ENCODE measurements at regions not wholly inside any gene's neighbourhood (a gene's known extent, or its start where the extent isn't known, plus 50 kb on each side); places are given as distances from the start of the nearest gene placed in this dataset.
"Not testable (repeated sequence)": the region's sequence is repeated elsewhere in the genome, so short reads cannot be mapped to it uniquely, and the experiment has no call there.

- intact Hi-C loops (cut with DNase I); H3K4me3 ChIP-seq; DNase-seq (ENCODE audit: extremely low spot score); H3K4me1 ChIP-seq; H3K27me3 ChIP-seq; H3K9me3 ChIP-seq; H3K36me3 ChIP-seq; H3K27ac ChIP-seq (replicated peaks in 1 of 4): not testable (repeated sequence)
- WGBS: 71% methylated on average over 4 of the region's 4 CpGs
Observed at GRCh38 chr2:89200247-89200527, 508.7 kb downstream of the RPIA start.

GRCh38 chr2:89202518-89202917, 511.0 kb downstream of the RPIA start:
- H3K4me1 ChIP-seq; H3K27ac ChIP-seq (replicated peaks in 1 of 4); H3K4me3 ChIP-seq; H3K36me3 ChIP-seq; H3K9me3 ChIP-seq; H3K27me3 ChIP-seq; intact Hi-C loops (cut with DNase I); DNase-seq (ENCODE audit: extremely low spot score): not testable (repeated sequence)
- 0% methylated on average over 1 of the region's 1 CpG for WGBS

GRCh38 chr2:89205153-89205552, 513.7 kb downstream of the RPIA start:
- DNase-seq (ENCODE audit: extremely low spot score); H3K36me3 ChIP-seq; H3K27ac ChIP-seq (replicated peaks in 1 of 4); H3K9me3 ChIP-seq; H3K27me3 ChIP-seq; H3K4me1 ChIP-seq; intact Hi-C loops (cut with DNase I); H3K4me3 ChIP-seq: not testable (repeated sequence)
- 28% methylated on average over 10 of the region's 11 CpGs for WGBS
- TF ChIP-seq CTCF (IDR thresholded peaks at IDR 0.05): peak in 2 of 3 experiments; percentile 19 to 54

- H3K36me3 ChIP-seq; H3K4me3 ChIP-seq; intact Hi-C loops (cut with DNase I); DNase-seq (ENCODE audit: extremely low spot score); H3K27ac ChIP-seq (replicated peaks in 1 of 4); H3K4me1 ChIP-seq; H3K27me3 ChIP-seq; H3K9me3 ChIP-seq: not testable (repeated sequence)
- WGBS: 47% methylated on average over 9 of the region's 9 CpGs
Observed at GRCh38 chr2:89208144-89208932, 516.9 kb downstream of the RPIA start.

GRCh38 chr2:89213151-89213550, 521.7 kb downstream of the RPIA start:
- peak in 1 of 3 experiments; percentile 16 for TF ChIP-seq CTCF (IDR thresholded peaks at IDR 0.05)
- H3K4me1 ChIP-seq; H3K9me3 ChIP-seq; H3K27ac ChIP-seq (replicated peaks in 1 of 4); H3K27me3 ChIP-seq; H3K4me3 ChIP-seq; H3K36me3 ChIP-seq; intact Hi-C loops (cut with DNase I); DNase-seq (ENCODE audit: extremely low spot score): not testable (repeated sequence)
- no CpG with 5 or more reads among the region's 3 CpGs for WGBS

GRCh38 chr2:89213811-89214210, 522.3 kb downstream of the RPIA start:
- WGBS: no CpG with 5 or more reads among the region's 1 CpG
- H3K36me3 ChIP-seq; H3K27me3 ChIP-seq; DNase-seq (ENCODE audit: extremely low spot score); H3K4me1 ChIP-seq; intact Hi-C loops (cut with DNase I); H3K27ac ChIP-seq (replicated peaks in 1 of 4); H3K4me3 ChIP-seq; H3K9me3 ChIP-seq: not testable (repeated sequence)

GRCh38 chr2:89221474-89221873, 530.0 kb downstream of the RPIA start:
- H3K9me3 ChIP-seq; H3K27ac ChIP-seq (replicated peaks in 1 of 4); DNase-seq (ENCODE audit: extremely low spot score); H3K4me3 ChIP-seq; H3K27me3 ChIP-seq; H3K4me1 ChIP-seq; H3K36me3 ChIP-seq; intact Hi-C loops (cut with DNase I): not testable (repeated sequence)
- no CpG with 5 or more reads among the region's 2 CpGs for WGBS

- H3K4me3 ChIP-seq; H3K4me1 ChIP-seq; DNase-seq (ENCODE audit: extremely low spot score); H3K27me3 ChIP-seq; intact Hi-C loops (cut with DNase I); H3K9me3 ChIP-seq; H3K27ac ChIP-seq (replicated peaks in 1 of 4); H3K36me3 ChIP-seq: not testable (repeated sequence)
- WGBS: 68% methylated on average over 2 of the region's 2 CpGs
Observed at GRCh38 chr2:89222063-89222732, 530.7 kb downstream of the RPIA start.

- H3K4me1 ChIP-seq; DNase-seq (ENCODE audit: extremely low spot score); intact Hi-C loops (cut with DNase I); H3K36me3 ChIP-seq; H3K27me3 ChIP-seq; H3K4me3 ChIP-seq; H3K27ac ChIP-seq (replicated peaks in 1 of 4); H3K9me3 ChIP-seq: not testable (repeated sequence)
- WGBS: 73% methylated on average over 2 of the region's 2 CpGs
Observed at GRCh38 chr2:89224803-89225202, 533.3 kb downstream of the RPIA start.

GRCh38 chr2:89229979-89230378, 538.5 kb downstream of the RPIA start:
- H3K27me3 ChIP-seq; H3K4me1 ChIP-seq; DNase-seq (ENCODE audit: extremely low spot score); H3K27ac ChIP-seq (replicated peaks in 1 of 4); intact Hi-C loops (cut with DNase I); H3K36me3 ChIP-seq; H3K4me3 ChIP-seq; H3K9me3 ChIP-seq: not testable (repeated sequence)
- no CpG with 5 or more reads among the region's 6 CpGs for WGBS
